NCI-H82 treated with DMSO at 0.1 percent for 48 hours (cell line): ENCODE measurements at regions not wholly inside any gene's neighbourhood (a gene's known extent, or its start where the extent isn't known, plus 50 kb on each side); places are given as distances from the start of the nearest gene placed in this dataset.
A peak's percentile ranks its signal among the peaks of the same experiment; 100 is the strongest.
"Not testable (repeated sequence)": the region's sequence is repeated elsewhere in the genome, so short reads cannot be mapped to it uniquely, and the experiment has no call there.

Experiments used
- DNase-seq: peaks from one replicate; lab custom pipeline; 2025; ENCODE audit not compliant: unreplicated experiment; lab: John Stamatoyannopoulos, UW

GRCh38 chr11:106276859-106277436 lies 199.5 kb downstream of the AASDHPPT start:
- peak; percentile 3 for DNase-seq

GRCh38 chr11:106277484-106277883 lies 200.0 kb downstream of the AASDHPPT start:
- DNase-seq = no peak

- DNase-seq = no peak
Observed at GRCh38 chr11:106278391-106278790, 200.9 kb downstream of the AASDHPPT start.

- DNase-seq = no peak
Observed at GRCh38 chr11:106280036-106280435, 202.6 kb downstream of the AASDHPPT start.

- DNase-seq = no peak
Observed at GRCh38 chr11:106281455-106282173, 204.2 kb downstream of the AASDHPPT start.

- DNase-seq = peak; percentile 91
Observed at GRCh38 chr11:106286881-106287504, 209.5 kb downstream of the AASDHPPT start.

GRCh38 chr11:106288057-106288456 lies 210.6 kb downstream of the AASDHPPT start:
- DNase-seq = peak; percentile 29

GRCh38 chr11:106288822-106289387 lies 211.4 kb downstream of the AASDHPPT start:
- DNase-seq = peak; percentile 67

- no peak for DNase-seq
Observed at GRCh38 chr11:106292526-106292925, 215.1 kb downstream of the AASDHPPT start.

- DNase-seq = no peak
Observed at GRCh38 chr11:106295974-106296373, 218.5 kb downstream of the AASDHPPT start.

GRCh38 chr11:106302416-106302815 lies 225.0 kb downstream of the AASDHPPT start:
- DNase-seq = no peak

- DNase-seq = no peak
Observed at GRCh38 chr11:106304274-106304673, 226.8 kb downstream of the AASDHPPT start.

- no peak for DNase-seq
Observed at GRCh38 chr11:106305458-106305857, 228.0 kb downstream of the AASDHPPT start.

GRCh38 chr11:106306942-106307341 lies 229.5 kb downstream of the AASDHPPT start:
- no peak for DNase-seq

- no peak for DNase-seq
Observed at GRCh38 chr11:106309070-106309684, 231.7 kb downstream of the AASDHPPT start.

GRCh38 chr11:106311531-106312230 lies 234.2 kb downstream of the AASDHPPT start:
- no peak for DNase-seq

GRCh38 chr11:106317208-106317773 lies 239.8 kb downstream of the AASDHPPT start:
- not testable (repeated sequence) for DNase-seq

- DNase-seq = no peak
Observed at GRCh38 chr11:106321601-106322000, 244.1 kb downstream of the AASDHPPT start.

- DNase-seq = no peak
Observed at GRCh38 chr11:106322106-106322505, 244.6 kb downstream of the AASDHPPT start.

- DNase-seq = no peak
Observed at GRCh38 chr11:106326087-106326486, 248.6 kb downstream of the AASDHPPT start.

- DNase-seq = no peak
Observed at GRCh38 chr11:106327134-106327533, 249.7 kb downstream of the AASDHPPT start.
